Upper lobe of left lung (tissue), 4 donors: ENCODE measurements at regions not wholly inside any gene's neighbourhood (a gene's known extent, or its start where the extent isn't known, plus 50 kb on each side); places are given as distances from the start of the nearest gene placed in this dataset.

Experiments
- CTCF ChIP-seq, 6 experiments: fragments of 450-650 bp in 4 of 6; fragments of 200-600 bp in 2 of 6; sonication (generic) in 2 of 6; IDR thresholded peaks; one replicate each; pipeline ENCODE4 v1.5.1; 2016 to 2019; ENCODE audit warnings: antibody characterized with exemption in 6 of 6
- EP300 ChIP-seq, 4 donors: sonication (generic); formaldehyde crosslinking; IDR thresholded peaks; one replicate each; pipeline ENCODE4 v1.5.1; 2017; ENCODE audit warnings: antibody characterized with exemption in 4 of 4, control low read depth in 2 of 4
- POLR2A ChIP-seq, 4 donors: fragments of 450-650 bp; IDR thresholded peaks; one replicate each; pipeline ENCODE4 v1.5.1; 2016 to 2017; ENCODE audit warnings: antibody characterized with exemption in 4 of 4, mild to moderate bottlenecking in 2 of 4

- TF ChIP-seq CTCF (IDR thresholded peaks at IDR 0.05) (no peak), EP300 (IDR thresholded peaks at IDR 0.05) (no peak), POLR2A (IDR thresholded peaks at IDR 0.05) (no peak)
These were observed 109.5 kb upstream of the SLC1A4 start for GRCh38 chr2:64879745-64880144.
